K562 (cell line): ENCODE measurements at regions not wholly inside any gene's neighbourhood (a gene's known extent, or its start where the extent isn't known, plus 50 kb on each side); places are given as distances from the start of the nearest gene placed in this dataset.

ENCODE experiments used
- ATAC-seq: fragments of 200-7000 bp; cut with Tn5 transposase; 3 replicates; pipeline ENCODE4 v1.9.1; 2020; ENCODE audit warnings: moderate library complexity
- BruUV-seq: library from RNA; stranded (reverse); fragments of 400-500 nt; replicated peaks from 2 replicates; lab custom pipeline; 2021; lab: Mats Ljungman, UMichigan
- CTCF ChIA-PET: fragments of 300-600 bp; formaldehyde crosslinking; extraction: SDS; loops from one replicate; lab custom pipeline; 2021; ENCODE audit warnings: low intra/inter-chr PET ratio; lab: Yijun Ruan, JAX
- POLR2A ChIA-PET: fragments of 300-600, 350-650 bp; sonication (Branson Sonifier 250); formaldehyde crosslinking; extraction: SDS; loops from one replicate; lab custom pipeline; 2021; ENCODE audit warnings: antibody characterized with exemption, inconsistent platforms; lab: Yijun Ruan, JAX
- DNase-seq, 4 experiments: peaks; one replicate each; pipeline versions ENCODE4 v3.0.0 to v3.0.0-alpha.2; 2011 to 2018; ENCODE audit warnings: low spot score in 3 of 4, mixed read lengths in 3 of 4; ENCODE audit errors: extremely low read depth in 1 of 4
- FAIRE-seq: peaks from 2 replicates; lab custom pipeline; 2011; peaks lifted over from hg19 to GRCh38; lab: Jason Lieb, UNC
- H2AFZ ChIP-seq: 2 replicates; pipeline ENCODE4 v1.6.0; 2011; ENCODE audit warnings: low read depth, low read length, control low read depth, inconsistent platforms
- H3K27ac ChIP-seq: fragments of 200-600 bp; 3 replicates; pipeline ENCODE4 v1.8.0; 2011; ENCODE audit warnings: low read depth, mild to moderate bottlenecking, control low read depth, inconsistent platforms, low read length, moderate library complexity, mixed read lengths; ENCODE audit errors: extremely low read depth
- H3K27me3 ChIP-seq, 2 experiments: fragments of 300-600 bp in 1 of 2; 2 replicates in 1 of 2; 3 replicates in 1 of 2; pipeline versions ENCODE4 v1.6.0 to v1.8.0; 2011; ENCODE audit warnings: inconsistent platforms in 2 of 2, low read length in 2 of 2, mild to moderate bottlenecking in 1 of 2, mixed read lengths in 1 of 2, moderate library complexity in 1 of 2; ENCODE audit not compliant: control insufficient read depth in 2 of 2, insufficient read depth in 2 of 2
- H3K36me3 ChIP-seq: fragments of 300-600 bp; 3 replicates; pipeline ENCODE4 v1.8.0; 2011; ENCODE audit warnings: mild to moderate bottlenecking, low read length, inconsistent platforms; ENCODE audit not compliant: control insufficient read depth, insufficient read depth
- H3K4me1 ChIP-seq, 2 experiments: fragments of 200-600 bp in 1 of 2; replicated peaks in 1 of 2; 2 replicates in 1 of 2; 3 replicates in 1 of 2; pipeline versions ENCODE4 v1.5.1 to v1.8.0; 2011; ENCODE audit warnings: inconsistent platforms in 2 of 2, low read length in 2 of 2, mild to moderate bottlenecking in 1 of 2, mixed read lengths in 1 of 2, moderate library complexity in 1 of 2; ENCODE audit not compliant: control insufficient read depth in 2 of 2, insufficient read depth in 2 of 2
- H3K4me2 ChIP-seq: 2 replicates; pipeline ENCODE4 v1.6.1; 2011; ENCODE audit warnings: low read length, control low read depth, inconsistent platforms, mixed read lengths; ENCODE audit not compliant: insufficient read depth
- H3K4me3 ChIP-seq: fragments of 200-600 bp; sonication (generic), shearing (Covaris generic); 2 replicates; pipeline ENCODE4 v1.5.1; 2016; ENCODE audit warnings: control low read depth, inconsistent platforms
- H3K79me2 ChIP-seq: fragments of 200-600 bp; 3 replicates; pipeline ENCODE4 v1.8.0; 2011; ENCODE audit warnings: low read length, inconsistent platforms; ENCODE audit not compliant: control insufficient read depth, insufficient read depth
- H3K9ac ChIP-seq, 2 experiments: 2 replicates each; pipeline versions ENCODE4 v1.6.0 to v1.6.1; 2011; ENCODE audit warnings: low read depth in 2 of 2, low read length in 2 of 2, control low read depth in 1 of 2, inconsistent platforms in 1 of 2, mild to moderate bottlenecking in 1 of 2, mixed read lengths in 1 of 2; ENCODE audit not compliant: insufficient read depth in 1 of 2
- H3K9me1 ChIP-seq: one replicate; pipeline ENCODE4 v1.6.0; 2011; ENCODE audit warnings: inconsistent platforms, mild to moderate bottlenecking, low read length, moderate library complexity; ENCODE audit not compliant: control insufficient read depth, insufficient read depth
- H3K9me3 ChIP-seq: replicated peaks from 2 replicates; pipeline ENCODE4 v1.5.1; 2011; ENCODE audit warnings: low read depth, low read length, inconsistent platforms; ENCODE audit not compliant: control insufficient read depth, insufficient read depth
- H4K20me1 ChIP-seq: replicated peaks from 2 replicates; pipeline ENCODE4 v1.6.1; 2011; ENCODE audit warnings: low read length, inconsistent platforms, mixed read lengths; ENCODE audit not compliant: control insufficient read depth, insufficient read depth
- HNRNPLL ChIP-seq: fragments of 200-400 bp; formaldehyde crosslinking; IDR thresholded peaks from 2 replicates; pipeline ENCODE4 v1.6.1; 2017; ENCODE audit warnings: low read length, low read depth, mild to moderate bottlenecking; ENCODE audit not compliant: poor library complexity, severe bottlenecking
- L3MBTL2 ChIP-seq: fragments of 450-650 bp; IDR thresholded peaks from 2 replicates; pipeline ENCODE4 v1.6.1; 2016; ENCODE audit warnings: mild to moderate bottlenecking, moderate library complexity
- NR2C1 ChIP-seq, 2 experiments: fragments of 450-650 bp; IDR thresholded peaks; 2 replicates each; pipeline ENCODE4 v1.6.1; 2017; ENCODE audit warnings: mild to moderate bottlenecking in 2 of 2, antibody characterized with exemption in 1 of 2, inconsistent platforms in 1 of 2, missing compliant biosample characterization in 1 of 2, missing genetic modification characterization in 1 of 2
- NR2C2 ChIP-seq, 2 experiments: fragments of 200-800 bp in 1 of 2; sonication (Bioruptor generic) in 1 of 2; sonication (generic) in 1 of 2; formaldehyde crosslinking in 1 of 2; IDR thresholded peaks; 2 replicates each; pipeline versions ENCODE4 v1.6.1 to v1.8.0; 2016 to 2022; ENCODE audit warnings: mild to moderate bottlenecking in 1 of 2, missing compliant biosample characterization in 1 of 2, missing genetic modification characterization in 1 of 2, missing genetic modification reagents in 1 of 2
- PHF8 ChIP-seq: fragments of 200-600 bp; sonication (generic); IDR thresholded peaks from 2 replicates; pipeline ENCODE4 v1.6.1; 2012; ENCODE audit warnings: mixed run types, mild to moderate bottlenecking, inconsistent platforms, low read length, moderate library complexity, borderline replicate concordance
- PTBP1 ChIP-seq: fragments of 200-400 bp; formaldehyde crosslinking; IDR thresholded peaks from 2 replicates; pipeline ENCODE4 v1.6.1; 2017; ENCODE audit warnings: low read depth, low read length
- SMC3 ChIP-seq: conservative IDR thresholded peaks from 2 replicates; pipeline ENCODE4 v1.6.1; 2011; ENCODE audit warnings: low read depth, low read length, improper control_type of control experiment; ENCODE audit not compliant: insufficient read depth
- TAF7 ChIP-seq: fragments of 450-650 bp; IDR thresholded peaks from 2 replicates; pipeline ENCODE4 v1.6.1; 2016; ENCODE audit warnings: missing genetic modification characterization, missing compliant biosample characterization
- ZNF232 ChIP-seq: sonication (generic); formaldehyde crosslinking; IDR thresholded peaks from 2 replicates; pipeline ENCODE4 v1.8.0; 2022; ENCODE audit warnings: mild to moderate bottlenecking, missing genetic modification reagents
- WGBS: fragments of 100-300 bp; shearing (Covaris generic); methylation state at CpG from one replicate; pipeline ENCODE4 v1.1.6; 2016; ENCODE audit warnings: low coverage, mixed read lengths; ENCODE audit not compliant: insufficient coverage; ENCODE audit errors: missing lambda C conversion rate; 5-methylcytosine and 5-hydroxymethylcytosine counted together
- in situ Hi-C: fragments of 300-500 bp; cut with MboI; formaldehyde crosslinking; loops from 4 replicates; pipeline ENCODE4 v1.15.0; 2018; ENCODE audit warnings: inconsistent platforms, mixed read lengths
- intact Hi-C: fragments of 100-400 bp; cut with micrococcal nuclease; formaldehyde crosslinking; loops from 2 replicates; pipeline ENCODE4 v1.14.2; 2022
- TF ChIP-seq, protein P1 (sequence below): fragments of 450-650 bp; IDR thresholded peaks from 2 replicates; pipeline ENCODE4 v1.6.1; 2016
- TF ChIP-seq, protein P2 (sequence below), 2 experiments: IDR thresholded peaks; 2 replicates each; pipeline ENCODE4 v1.6.1; 2011; ENCODE audit warnings: borderline replicate concordance in 1 of 2, control low read depth in 1 of 2, low read depth in 1 of 2, low read length in 1 of 2, mild to moderate bottlenecking in 1 of 2, mixed read lengths in 1 of 2, moderate library complexity in 1 of 2; ENCODE audit not compliant: insufficient read depth in 1 of 2, insufficient read length in 1 of 2, poor library complexity in 1 of 2, severe bottlenecking in 1 of 2; ENCODE audit errors: extremely low read depth in 1 of 2
- TF ChIP-seq, protein P3 (sequence below): sonication (generic); IDR thresholded peaks from 2 replicates; pipeline ENCODE4 v1.6.1; 2016
- TF ChIP-seq, protein P4 (sequence below), 2 experiments: fragments of 200-800 bp in 1 of 2; sonication (Bioruptor generic) in 1 of 2; sonication (generic) in 1 of 2; formaldehyde crosslinking in 1 of 2; IDR thresholded peaks in 1 of 2; conservative IDR thresholded peaks in 1 of 2; 2 replicates each; pipeline versions ENCODE4 v1.5.0 to v1.6.1; 2016 to 2020; ENCODE audit warnings: missing compliant biosample characterization in 1 of 2, missing genetic modification characterization in 1 of 2, missing genetic modification reagents in 1 of 2

DNA sequence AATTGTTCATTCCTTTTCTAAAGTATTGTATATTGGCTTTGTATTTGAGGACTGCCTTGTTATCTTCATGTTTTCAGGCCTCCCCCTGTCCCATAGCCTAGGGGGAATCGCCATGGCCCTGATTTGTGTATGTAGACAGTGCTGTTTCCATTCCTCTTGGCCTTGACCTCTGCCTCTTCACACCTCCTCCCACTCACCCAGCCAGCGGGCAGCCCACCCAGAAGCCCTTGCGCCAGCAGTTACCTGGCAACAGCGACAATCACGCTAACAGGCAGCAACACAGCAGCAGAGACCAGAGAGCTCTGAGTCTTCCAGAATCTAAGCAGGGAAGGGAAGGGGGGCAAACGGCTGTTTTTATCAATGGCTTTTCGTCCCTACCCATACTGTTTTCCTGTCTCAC, 50.0 kb upstream of the NPL start:
- DNase-seq (peak; percentile 23 to 70 (median 48)), ATAC-seq (peak; percentile 100), FAIRE-seq (peak; percentile 77)
- 4% methylated on average over 7 of the region's 7 CpGs for WGBS
- H3K4me3 ChIP-seq = no peak overlapping the region
- H3K79me2 ChIP-seq = no peaks in the 10 kb centered on the region
- no peak overlapping the region; the same call in 1 of the 2 replicates for H3K4me2 ChIP-seq
- no peaks in the 10 kb centered on the region for H3K9me3 ChIP-seq
- no peaks in the 10 kb centered on the region for H4K20me1 ChIP-seq
- no peaks in the 10 kb centered on the region for H3K4me1 ChIP-seq
- POLR2A ChIA-PET = interaction anchor here (0.6 to 1.1 kb wide), 3 partner anchors 15 to 618 kb away, joined by 3 to 5 read pairs (median 3); no protein-coding TSS in a partner anchor
- no TSS peak for BruUV-seq
- in situ Hi-C loops = no loop called here
- no peaks in the 10 kb centered on the region for H3K9me1 ChIP-seq
- no peak overlapping the region for H3K27ac ChIP-seq
- no peak overlapping the region for H3K9ac ChIP-seq
- H3K36me3 ChIP-seq = no peaks in the 10 kb centered on the region
- intact Hi-C loops = no loop called here
- H2AFZ ChIP-seq = no peak overlapping the region
- CTCF ChIA-PET = no interaction called here
- H3K27me3 ChIP-seq = peaks cover 0 to 5% of the 10 kb centered on the region in 2 experiments; a peak in 3 of 5 replicates
- TF ChIP-seq PHF8 (no peak), ZNF232 (CRISPR knock-in tag) (no peak), TAF7 (tag) (no peak), SMC3 (no peak), L3MBTL2 (peak; percentile 82), HNRNPLL (peak; percentile 80), NR2C2 (CRISPR knock-in tag; IDR thresholded peaks at IDR 0.05) (no peak), NR2C2 (tag; IDR thresholded peaks at IDR 0.05) (peak; percentile 93), NR2C1 (IDR thresholded peaks at IDR 0.05) (peak; percentile 75), NR2C1 (tag; IDR thresholded peaks at IDR 0.05) (peak; percentile 84), PTBP1 (no peak)
- TF ChIP-seq, protein P1, sequence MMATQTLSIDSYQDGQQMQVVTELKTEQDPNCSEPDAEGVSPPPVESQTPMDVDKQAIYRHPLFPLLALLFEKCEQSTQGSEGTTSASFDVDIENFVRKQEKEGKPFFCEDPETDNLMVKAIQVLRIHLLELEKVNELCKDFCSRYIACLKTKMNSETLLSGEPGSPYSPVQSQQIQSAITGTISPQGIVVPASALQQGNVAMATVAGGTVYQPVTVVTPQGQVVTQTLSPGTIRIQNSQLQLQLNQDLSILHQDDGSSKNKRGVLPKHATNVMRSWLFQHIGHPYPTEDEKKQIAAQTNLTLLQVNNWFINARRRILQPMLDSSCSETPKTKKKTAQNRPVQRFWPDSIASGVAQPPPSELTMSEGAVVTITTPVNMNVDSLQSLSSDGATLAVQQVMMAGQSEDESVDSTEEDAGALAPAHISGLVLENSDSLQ = peak; percentile 46
- TF ChIP-seq, protein P2, sequence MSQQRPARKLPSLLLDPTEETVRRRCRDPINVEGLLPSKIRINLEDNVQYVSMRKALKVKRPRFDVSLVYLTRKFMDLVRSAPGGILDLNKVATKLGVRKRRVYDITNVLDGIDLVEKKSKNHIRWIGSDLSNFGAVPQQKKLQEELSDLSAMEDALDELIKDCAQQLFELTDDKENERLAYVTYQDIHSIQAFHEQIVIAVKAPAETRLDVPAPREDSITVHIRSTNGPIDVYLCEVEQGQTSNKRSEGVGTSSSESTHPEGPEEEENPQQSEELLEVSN (IDR thresholded peaks at IDR 0.05; ENCODE audit: borderline replicate concordance in 1 of 2, extremely low read depth in 1 of 2, insufficient read depth in 1 of 2, insufficient read length in 1 of 2, low read depth in 1 of 2, low read length in 1 of 2, poor library complexity in 1 of 2, severe bottlenecking in 1 of 2) = peak in 1 of 2 experiments; percentile 59
- TF ChIP-seq, protein P3, sequence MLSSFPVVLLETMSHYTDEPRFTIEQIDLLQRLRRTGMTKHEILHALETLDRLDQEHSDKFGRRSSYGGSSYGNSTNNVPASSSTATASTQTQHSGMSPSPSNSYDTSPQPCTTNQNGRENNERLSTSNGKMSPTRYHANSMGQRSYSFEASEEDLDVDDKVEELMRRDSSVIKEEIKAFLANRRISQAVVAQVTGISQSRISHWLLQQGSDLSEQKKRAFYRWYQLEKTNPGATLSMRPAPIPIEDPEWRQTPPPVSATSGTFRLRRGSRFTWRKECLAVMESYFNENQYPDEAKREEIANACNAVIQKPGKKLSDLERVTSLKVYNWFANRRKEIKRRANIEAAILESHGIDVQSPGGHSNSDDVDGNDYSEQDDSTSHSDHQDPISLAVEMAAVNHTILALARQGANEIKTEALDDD = no peak
- TF ChIP-seq, protein P4, sequence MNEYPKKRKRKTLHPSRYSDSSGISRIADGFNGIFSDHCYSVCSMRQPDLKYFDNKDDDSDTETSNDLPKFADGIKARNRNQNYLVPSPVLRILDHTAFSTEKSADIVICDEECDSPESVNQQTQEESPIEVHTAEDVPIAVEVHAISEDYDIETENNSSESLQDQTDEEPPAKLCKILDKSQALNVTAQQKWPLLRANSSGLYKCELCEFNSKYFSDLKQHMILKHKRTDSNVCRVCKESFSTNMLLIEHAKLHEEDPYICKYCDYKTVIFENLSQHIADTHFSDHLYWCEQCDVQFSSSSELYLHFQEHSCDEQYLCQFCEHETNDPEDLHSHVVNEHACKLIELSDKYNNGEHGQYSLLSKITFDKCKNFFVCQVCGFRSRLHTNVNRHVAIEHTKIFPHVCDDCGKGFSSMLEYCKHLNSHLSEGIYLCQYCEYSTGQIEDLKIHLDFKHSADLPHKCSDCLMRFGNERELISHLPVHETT (CRISPR knock-in tag; conservative IDR thresholded peaks at IDR 0.05 in 1 of 2, IDR thresholded peaks at IDR 0.05 in 1 of 2) = no peak
